CD14-positive monocyte (primary cell): ENCODE measurements at regions not wholly inside any gene's neighbourhood (a gene's known extent, or its start where the extent isn't known, plus 50 kb on each side); places are given as distances from the start of the nearest gene placed in this dataset.

Experiments used
- DNase-seq, 3 donors: peaks; one replicate each; pipeline ENCODE4 v3.0.0-alpha.2; 2011 to 2022
- H2AFZ ChIP-seq: 2 replicates; pipeline ENCODE4 v1.6.0; 2012; ENCODE audit warnings: mild to moderate bottlenecking, low read depth, low read length, inconsistent platforms; ENCODE audit not compliant: insufficient read depth, poor library complexity, severe bottlenecking
- H3K27ac ChIP-seq, 2 donors: 1 replicate in 1 of 2; 2 replicates in 1 of 2; pipeline ENCODE4 v1.5.1; 2012 to 2013; ENCODE audit warnings: low read length in 2 of 2, control low read depth in 1 of 2, inconsistent platforms in 1 of 2, low read depth in 1 of 2, mild to moderate bottlenecking in 1 of 2
- H3K27me3 ChIP-seq, 2 donors: one replicate each; pipeline versions ENCODE4 v1.6.0 to v1.6.1; 2011 to 2013; ENCODE audit warnings: low read length in 2 of 2; ENCODE audit not compliant: control insufficient read depth in 2 of 2, insufficient read depth in 2 of 2
- H3K36me3 ChIP-seq, 2 donors: replicated peaks in 1 of 2; 1 replicate in 1 of 2; 2 replicates in 1 of 2; pipeline versions ENCODE4 v1.5.1 to v1.6.1; 2012 to 2013; ENCODE audit warnings: low read length in 2 of 2, control low read depth in 1 of 2, inconsistent platforms in 1 of 2, mild to moderate bottlenecking in 1 of 2; ENCODE audit not compliant: insufficient read depth in 2 of 2, control insufficient read depth in 1 of 2
- H3K4me1 ChIP-seq, 2 donors: 1 replicate in 1 of 2; 2 replicates in 1 of 2; pipeline versions ENCODE4 v1.5.1 to v1.6.1; 2012 to 2013; ENCODE audit warnings: low read length in 2 of 2, control low read depth in 1 of 2, inconsistent platforms in 1 of 2, mild to moderate bottlenecking in 1 of 2, moderate library complexity in 1 of 2; ENCODE audit not compliant: insufficient read depth in 2 of 2, control insufficient read depth in 1 of 2
- H3K4me2 ChIP-seq: replicated peaks from 2 replicates; pipeline ENCODE3; 2012; ENCODE audit warnings: low read length, moderate library complexity, mild to moderate bottlenecking; ENCODE audit not compliant: poor library complexity, severe bottlenecking; ENCODE audit errors: extremely low read depth
- H3K4me3 ChIP-seq, 3 experiments: fragments of 200-600 bp in 1 of 3; sonication (generic) in 1 of 3; replicated peaks in 1 of 3; 1 replicate in 2 of 3; 2 replicates in 1 of 3; pipeline ENCODE4 v1.5.1; 2011 to 2013; ENCODE audit warnings: low read length in 3 of 3, mild to moderate bottlenecking in 3 of 3, control low read depth in 2 of 3, low read depth in 2 of 3, inconsistent platforms in 1 of 3, moderate library complexity in 1 of 3
- H3K79me2 ChIP-seq: 2 replicates; pipeline ENCODE4 v1.6.0; 2012; ENCODE audit warnings: mild to moderate bottlenecking, control low read depth, inconsistent platforms, low read length, moderate library complexity; ENCODE audit not compliant: insufficient read depth
- H3K9ac ChIP-seq: 2 replicates; pipeline ENCODE4 v1.6.0; 2017; ENCODE audit warnings: low read length, mild to moderate bottlenecking; ENCODE audit not compliant: insufficient read depth, poor library complexity, severe bottlenecking
- H3K9me3 ChIP-seq, 2 donors: replicated peaks in 1 of 2; 1 replicate in 1 of 2; 2 replicates in 1 of 2; pipeline versions ENCODE4 v1.5.1 to v1.6.1; 2012 to 2013; ENCODE audit warnings: low read length in 2 of 2, control low read depth in 1 of 2; ENCODE audit not compliant: control insufficient read depth in 1 of 2, insufficient read depth in 1 of 2
- H4K20me1 ChIP-seq: 2 replicates; pipeline ENCODE4 v1.6.0; 2012; ENCODE audit warnings: mild to moderate bottlenecking, low read length, control low read depth, moderate library complexity; ENCODE audit not compliant: insufficient read depth
- H3K27ac Mint-ChIP-seq, 7 donors: one replicate each; pipeline ENCODE4 v1.8.0; 2020; ENCODE audit warnings: mild to moderate bottlenecking in 7 of 7, mixed read lengths in 7 of 7, moderate library complexity in 6 of 7, inconsistent platforms in 2 of 7
- H3K27me3 Mint-ChIP-seq, 3 donors: one replicate each; pipeline ENCODE4 v1.8.0; 2021 to 2022; ENCODE audit warnings: low read depth in 3 of 3, mild to moderate bottlenecking in 3 of 3, mixed read lengths in 3 of 3, moderate library complexity in 3 of 3, inconsistent platforms in 1 of 3
- H3K36me3 Mint-ChIP-seq, 2 donors: one replicate each; pipeline ENCODE4 v1.8.0; 2020; ENCODE audit warnings: mixed read lengths in 2 of 2, inconsistent platforms in 1 of 2, mild to moderate bottlenecking in 1 of 2
- H3K4me1 Mint-ChIP-seq: one replicate; pipeline ENCODE4 v1.8.0; 2020; ENCODE audit warnings: mild to moderate bottlenecking, mixed read lengths
- H3K4me3 Mint-ChIP-seq, 2 donors: one replicate each; pipeline ENCODE4 v1.8.0; 2020; ENCODE audit warnings: mild to moderate bottlenecking in 2 of 2, mixed read lengths in 2 of 2, moderate library complexity in 1 of 2
- H3K9me3 Mint-ChIP-seq, 7 donors: one replicate each; pipeline ENCODE4 v1.8.0; 2020 to 2022; ENCODE audit warnings: mixed read lengths in 7 of 7, mild to moderate bottlenecking in 6 of 7, moderate library complexity in 6 of 7, inconsistent platforms in 2 of 7
- WGBS: methylation state at CpG from one replicate; pipeline ENCODE4 v1.1.5; 2013; ENCODE audit warnings: missing lambda C conversion rate; ENCODE audit not compliant: insufficient coverage; 5-methylcytosine and 5-hydroxymethylcytosine counted together
- intact Hi-C, 2 donors: fragments of 100-400 bp; cut with micrococcal nuclease; formaldehyde crosslinking; loops; one replicate each; pipeline versions ENCODE4 v1.15.0 to v1.15.1; 2023
- TF ChIP-seq, protein P1 (sequence below): fragments of 200-600 bp; IDR thresholded peaks from one replicate; pipeline ENCODE4 v1.8.0; 2022; ENCODE audit warnings: antibody characterized with exemption, mild to moderate bottlenecking

DNA sequence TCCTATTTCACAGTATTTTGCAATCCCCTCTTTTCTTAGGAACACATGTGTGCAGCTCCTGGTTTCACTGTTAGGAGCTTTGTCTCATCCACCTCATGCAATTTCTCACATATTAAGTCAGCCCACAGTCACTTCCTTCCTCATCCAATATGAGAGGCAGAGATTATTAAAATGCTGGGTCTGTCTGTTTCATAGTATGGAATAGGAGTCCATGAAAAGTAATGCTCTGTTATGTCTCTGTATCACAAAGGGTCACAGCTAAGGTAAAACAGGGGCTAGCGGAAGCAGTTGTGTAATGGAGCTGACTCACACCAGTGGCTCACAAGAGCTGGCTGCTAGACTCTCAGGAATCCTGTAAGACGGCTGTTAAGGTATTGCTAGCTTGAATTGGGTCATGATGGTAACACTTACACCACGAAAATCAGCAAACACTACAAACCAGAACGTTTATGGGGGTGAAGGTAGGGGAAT, 216.5 kb downstream of the EFNB2 start:
- H3K4me3 ChIP-seq, result no peak overlapping the region
- Mint-ChIP-seq H3K4me1 (no peaks in the 10 kb centered on the region), H3K27ac (no peak overlapping the region), H3K27me3 (peaks cover 0 to 2% (median 0%) of the 10 kb centered on the region in 3 donors), H3K36me3 (no peaks in the 10 kb centered on the region), H3K9me3 (peaks cover 7 to 20% (median 11%) of the 10 kb centered on the region in 7 donors), H3K4me3 (no peak overlapping the region)
- H3K27ac ChIP-seq, result no peak overlapping the region
- DNase-seq, result no peak
- no peak overlapping the region for H2AFZ ChIP-seq
- H3K4me2 ChIP-seq, result no peak overlapping the region
- no peaks in the 10 kb centered on the region for H3K27me3 ChIP-seq
- peaks cover 3 to 19% of the 10 kb centered on the region in 2 donors for H3K9me3 ChIP-seq
- no peaks in the 10 kb centered on the region for H3K36me3 ChIP-seq
- no CpG with 5 or more reads among the region's 4 CpGs for WGBS
- no peaks in the 10 kb centered on the region for H3K79me2 ChIP-seq
- intact Hi-C loops, result no loop called here
- no peaks in the 10 kb centered on the region for H3K4me1 ChIP-seq
- no peaks in the 10 kb centered on the region for H4K20me1 ChIP-seq
- no peak overlapping the region for H3K9ac ChIP-seq
- TF ChIP-seq, protein P1, sequence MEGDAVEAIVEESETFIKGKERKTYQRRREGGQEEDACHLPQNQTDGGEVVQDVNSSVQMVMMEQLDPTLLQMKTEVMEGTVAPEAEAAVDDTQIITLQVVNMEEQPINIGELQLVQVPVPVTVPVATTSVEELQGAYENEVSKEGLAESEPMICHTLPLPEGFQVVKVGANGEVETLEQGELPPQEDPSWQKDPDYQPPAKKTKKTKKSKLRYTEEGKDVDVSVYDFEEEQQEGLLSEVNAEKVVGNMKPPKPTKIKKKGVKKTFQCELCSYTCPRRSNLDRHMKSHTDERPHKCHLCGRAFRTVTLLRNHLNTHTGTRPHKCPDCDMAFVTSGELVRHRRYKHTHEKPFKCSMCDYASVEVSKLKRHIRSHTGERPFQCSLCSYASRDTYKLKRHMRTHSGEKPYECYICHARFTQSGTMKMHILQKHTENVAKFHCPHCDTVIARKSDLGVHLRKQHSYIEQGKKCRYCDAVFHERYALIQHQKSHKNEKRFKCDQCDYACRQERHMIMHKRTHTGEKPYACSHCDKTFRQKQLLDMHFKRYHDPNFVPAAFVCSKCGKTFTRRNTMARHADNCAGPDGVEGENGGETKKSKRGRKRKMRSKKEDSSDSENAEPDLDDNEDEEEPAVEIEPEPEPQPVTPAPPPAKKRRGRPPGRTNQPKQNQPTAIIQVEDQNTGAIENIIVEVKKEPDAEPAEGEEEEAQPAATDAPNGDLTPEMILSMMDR, result no peak

DNA sequence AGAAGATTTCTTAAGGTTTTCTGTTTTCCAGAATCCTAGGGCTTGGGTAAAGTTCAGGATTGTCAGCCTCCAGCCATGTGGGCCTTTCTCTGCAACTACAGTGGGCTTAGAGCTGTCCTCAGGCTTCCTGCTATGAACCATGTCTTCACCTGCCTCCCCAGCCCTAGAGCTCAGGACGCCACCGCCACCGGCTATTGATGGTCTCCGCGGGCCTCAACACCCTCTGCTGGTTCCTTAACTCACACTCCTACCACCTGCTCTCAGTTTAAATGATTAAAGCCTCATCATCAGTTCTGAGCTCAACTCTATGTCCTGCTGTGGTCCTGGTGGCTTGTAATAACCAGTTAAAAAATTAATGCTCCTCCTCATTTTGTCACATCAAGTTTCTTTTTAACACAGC, 221.0 kb downstream of the EFNB2 start:
- Histone ChIP-seq H3K4me1 (no peaks in the 10 kb centered on the region), H3K4me2 (no peak overlapping the region), H3K36me3 (no peaks in the 10 kb centered on the region), H3K79me2 (no peaks in the 10 kb centered on the region), H3K9me3 (peaks cover 0 to 14% of the 10 kb centered on the region in 2 donors), H4K20me1 (no peaks in the 10 kb centered on the region), H3K27ac (no peak overlapping the region), H3K27me3 (no peaks in the 10 kb centered on the region), H3K4me3 (no peak overlapping the region), H3K9ac (no peak overlapping the region), H2AFZ (no peak overlapping the region)
- WGBS, result 93% methylated on average over 5 of the region's 5 CpGs
- TF ChIP-seq, protein P1, result no peak
- Mint-ChIP-seq H3K9me3 (peaks cover 0 to 11% (median 5%) of the 10 kb centered on the region in 7 donors), H3K4me3 (no peak overlapping the region), H3K4me1 (no peaks in the 10 kb centered on the region), H3K27ac (no peak overlapping the region), H3K27me3 (peaks cover 0 to 2% (median 0%) of the 10 kb centered on the region in 3 donors), H3K36me3 (no peaks in the 10 kb centered on the region)
- intact Hi-C loops, result no loop called here
- no peak for DNase-seq
